Endothelial cell of umbilical vein (primary cell): ENCODE measurements at regions not wholly inside any gene's neighbourhood (a gene's known extent, or its start where the extent isn't known, plus 50 kb on each side); places are given as distances from the start of the nearest gene placed in this dataset.

Experiments used
- BruUV-seq: library from RNA; stranded (reverse); fragments of 400-500 nt; replicated peaks from 2 replicates; lab custom pipeline; 2021; lab: Mats Ljungman, UMichigan
- CTCF ChIA-PET: fragments of 300-600, 350-600 bp; sonication (Branson Sonifier 250); formaldehyde crosslinking; loops from one replicate; lab custom pipeline; 2021; ENCODE audit warnings: antibody characterized with exemption, inconsistent platforms; lab: Charles Lee
- POLR2A ChIA-PET: fragments of 300-600, 350-600 bp; sonication (Branson Sonifier 250); formaldehyde crosslinking; loops from one replicate; lab custom pipeline; 2021; ENCODE audit warnings: antibody characterized with exemption, inconsistent platforms; lab: Charles Lee
- DNase-seq: peaks from one replicate; pipeline ENCODE4 v3.0.0-alpha.2; 2011; ENCODE audit warnings: low read depth, low spot score
- FAIRE-seq: peaks from 2 replicates; lab custom pipeline; 2011; peaks lifted over from hg19 to GRCh38; lab: Jason Lieb, UNC
- H2AFZ ChIP-seq: 2 replicates; pipeline ENCODE4 v1.6.0; 2012; ENCODE audit warnings: low read depth, low read length, control low read depth, inconsistent platforms
- H3K27ac ChIP-seq: 2 replicates; pipeline ENCODE4 v1.5.1; 2011; ENCODE audit warnings: low read depth, mild to moderate bottlenecking, control low read depth, low read length, moderate library complexity; ENCODE audit not compliant: insufficient read depth
- H3K27me3 ChIP-seq, 2 experiments: 2 replicates each; pipeline versions ENCODE4 v1.6.0 to v1.6.1; 2011; ENCODE audit warnings: low read length in 2 of 2, mixed read lengths in 1 of 2; ENCODE audit not compliant: control insufficient read depth in 2 of 2, insufficient read depth in 2 of 2
- H3K36me3 ChIP-seq, 2 experiments: 2 replicates in 1 of 2; 3 replicates in 1 of 2; pipeline ENCODE4 v1.5.1; 2011; ENCODE audit warnings: low read length in 2 of 2, mild to moderate bottlenecking in 1 of 2, moderate library complexity in 1 of 2; ENCODE audit not compliant: control insufficient read depth in 2 of 2, insufficient read depth in 2 of 2; ENCODE audit errors: extremely low read depth in 1 of 2
- H3K4me1 ChIP-seq: 3 replicates; pipeline ENCODE4 v1.5.1; 2011; ENCODE audit warnings: mild to moderate bottlenecking, low read length; ENCODE audit not compliant: control insufficient read depth, insufficient read depth; ENCODE audit errors: extremely low read depth
- H3K4me2 ChIP-seq: 2 replicates; pipeline ENCODE4 v1.6.1; 2011; ENCODE audit warnings: low read length, control low read depth, mixed read lengths; ENCODE audit not compliant: insufficient read depth
- H3K4me3 ChIP-seq, 3 experiments: fragments of 200-600 bp in 1 of 3; sonication (generic), shearing (Covaris generic) in 1 of 3; replicated peaks in 1 of 3; 2 replicates each; pipeline ENCODE4 v1.5.1; 2011 to 2016; ENCODE audit warnings: control low read depth in 3 of 3, low read length in 3 of 3, mild to moderate bottlenecking in 2 of 3, inconsistent platforms in 1 of 3, low read depth in 1 of 3, moderate library complexity in 1 of 3; ENCODE audit not compliant: insufficient read depth in 1 of 3
- H3K79me2 ChIP-seq: 2 replicates; pipeline ENCODE4 v1.6.0; 2012; ENCODE audit warnings: low read length, inconsistent platforms; ENCODE audit not compliant: control insufficient read depth, insufficient read depth
- H3K9ac ChIP-seq: replicated peaks from 2 replicates; pipeline ENCODE3; 2011; ENCODE audit warnings: low read length, control low read depth; ENCODE audit not compliant: insufficient read depth; ENCODE audit errors: extremely low read depth
- H3K9me1 ChIP-seq: replicated peaks from 3 replicates; pipeline ENCODE4 v1.6.0; 2011; ENCODE audit warnings: mild to moderate bottlenecking, low read length; ENCODE audit not compliant: control insufficient read depth, insufficient read depth; ENCODE audit errors: extremely low read depth
- H3K9me3 ChIP-seq: replicated peaks from 2 replicates; pipeline ENCODE4 v1.5.1; 2012; ENCODE audit warnings: low read length, inconsistent platforms; ENCODE audit not compliant: control insufficient read depth, insufficient read depth
- H4K20me1 ChIP-seq: replicated peaks from 2 replicates; pipeline ENCODE3; 2011; ENCODE audit warnings: mild to moderate bottlenecking, low read length; ENCODE audit not compliant: control insufficient read depth, insufficient read depth; ENCODE audit errors: extremely low read depth
- CTCF ChIP-seq, 2 donors: IDR thresholded peaks; 1 replicate in 1 of 2; 2 replicates in 1 of 2; pipeline ENCODE4 v1.5.1; 2011; ENCODE audit warnings: low read length in 2 of 2, mild to moderate bottlenecking in 2 of 2, moderate library complexity in 2 of 2, control low read depth in 1 of 2, inconsistent platforms in 1 of 2, low read depth in 1 of 2; ENCODE audit not compliant: insufficient read depth in 1 of 2; ENCODE audit errors: extremely low read depth in 1 of 2
- EZH2 ChIP-seq: IDR thresholded peaks from 2 replicates; pipeline ENCODE4 v1.6.1; 2012; ENCODE audit warnings: borderline replicate concordance, low read depth, mild to moderate bottlenecking, moderate library complexity, low read length, inconsistent platforms; ENCODE audit not compliant: severe bottlenecking
- FOS ChIP-seq: IDR thresholded peaks from 2 replicates; pipeline ENCODE4 v1.6.1; 2011; ENCODE audit warnings: mild to moderate bottlenecking, low read length, moderate library complexity, borderline replicate concordance; ENCODE audit not compliant: insufficient read depth
- GATA2 ChIP-seq: IDR thresholded peaks from 2 replicates; pipeline ENCODE4 v1.7.0; 2011; ENCODE audit warnings: low read depth, mild to moderate bottlenecking, moderate library complexity, mixed read lengths, low read length; ENCODE audit not compliant: insufficient read length, insufficient read depth
- JUN ChIP-seq: IDR thresholded peaks from 2 replicates; pipeline ENCODE4 v1.6.1; 2011; ENCODE audit warnings: borderline replicate concordance, low read depth; ENCODE audit not compliant: insufficient read length, insufficient read depth
- MAX ChIP-seq: IDR thresholded peaks from 2 replicates; pipeline ENCODE4 v1.6.1; 2011; ENCODE audit not compliant: insufficient read depth, insufficient read length
- MYC ChIP-seq: IDR thresholded peaks from one replicate; pipeline ENCODE4 v1.6.1; 2011; ENCODE audit warnings: mild to moderate bottlenecking, low read depth, low read length
- POLR2A ChIP-seq: IDR thresholded peaks from 2 replicates; pipeline ENCODE4 v1.6.1; 2012; ENCODE audit warnings: low read depth, mild to moderate bottlenecking, control low read depth, low read length
- POLR2AphosphoS5 ChIP-seq: IDR thresholded peaks from 2 replicates; pipeline ENCODE4 v1.6.1; 2012; ENCODE audit warnings: low read depth, mild to moderate bottlenecking, control low read depth, low read length, moderate library complexity; ENCODE audit not compliant: insufficient read depth
- dilution Hi-C: fragments of 300-500 bp; cut with MboI; formaldehyde crosslinking; loops from one replicate; pipeline ENCODE4 v1.15.0; 2019; ENCODE audit warnings: low sequenced_read_pairs; ENCODE audit not compliant: extremely low pct_ligation_motif_present
- intact Hi-C: fragments of 100-400 bp; cut with micrococcal nuclease; formaldehyde crosslinking; loops from one replicate; pipeline ENCODE4 v1.10.0; 2022

GRCh38 chr2:63665091-63665490 lies 76.3 kb downstream of the MDH1 start:
- Histone ChIP-seq H3K36me3 (no peaks in the 10 kb centered on the region), H3K79me2 (no peaks in the 10 kb centered on the region), H4K20me1 (no peaks in the 10 kb centered on the region), H3K4me2 (no peak overlapping the region), H3K9me3 (no peaks in the 10 kb centered on the region), H3K4me3 (no peak overlapping the region), H3K9me1 (no peaks in the 10 kb centered on the region), H3K27ac (no peak overlapping the region), H2AFZ (no peak overlapping the region), H3K4me1 (no peaks in the 10 kb centered on the region), H3K9ac (no peak overlapping the region), H3K27me3 (peaks cover 10 to 22% of the 10 kb centered on the region in 2 experiments)
- ChIA-PET CTCF (no interaction called here), POLR2A (no interaction called here)
- dilution Hi-C loops: no loop called here
- FAIRE-seq (no peak), DNase-seq (no peak)
- intact Hi-C loops: no loop called here
- no TSS peak for BruUV-seq
- TF ChIP-seq FOS (no peak), JUN (no peak), MAX (no peak)

- Histone ChIP-seq H3K4me1 (no peaks in the 10 kb centered on the region), H4K20me1 (no peaks in the 10 kb centered on the region), H3K9me1 (no peaks in the 10 kb centered on the region), H3K79me2 (no peaks in the 10 kb centered on the region), H3K36me3 (no peaks in the 10 kb centered on the region), H3K9me3 (no peaks in the 10 kb centered on the region), H3K4me3 (no peak overlapping the region), H3K9ac (no peak overlapping the region), H3K27ac (no peak overlapping the region), H3K4me2 (no peak overlapping the region), H3K27me3 (peaks cover 12 to 25% of the 10 kb centered on the region in 2 experiments), H2AFZ (no peak overlapping the region)
- POLR2A ChIA-PET: no interaction called here
- dilution Hi-C loops (no loop called here), intact Hi-C loops (no loop called here)
- BruUV-seq: no TSS peak
- FAIRE-seq: no peak
- no peak for TF ChIP-seq JUN
- TF ChIP-seq FOS: no peak
- TF ChIP-seq EZH2: no peak
- TF ChIP-seq CTCF (IDR thresholded peaks at IDR 0.05; ENCODE audit: extremely low read depth in 1 of 2, insufficient read depth in 1 of 2, low read depth in 1 of 2, low read length in 2 of 2): no peak
- no peak for TF ChIP-seq MAX
- TF ChIP-seq POLR2A: no peak
- TF ChIP-seq POLR2AphosphoS5: no peak
- no peak for TF ChIP-seq GATA2
- TF ChIP-seq MYC: no peak
- no peak for DNase-seq
- CTCF ChIA-PET: no interaction called here
Observed at GRCh38 chr2:63665846-63666475, 77.2 kb downstream of the MDH1 start.
